GM21423 (cell line): ENCODE measurements at regions not wholly inside any gene's neighbourhood (a gene's known extent, or its start where the extent isn't known, plus 50 kb on each side); places are given as distances from the start of the nearest gene placed in this dataset.

Experiments
- ATAC-seq: cut with Tn5 transposase; IDR thresholded peaks from one replicate; pipeline ENCODE4 v1.9.1; 2021; ENCODE audit warnings: mild to moderate bottlenecking, moderate library complexity; ENCODE audit not compliant: unreplicated experiment

- ATAC-seq: no peak
Measured at GRCh38 chr11:92775003-92775676, 194.3 kb upstream of the MTNR1B start.

GRCh38 chr11:92776676-92777075 is 192.8 kb upstream of the MTNR1B start:
- no peak for ATAC-seq

GRCh38 chr11:92779746-92780145 is 189.7 kb upstream of the MTNR1B start:
- ATAC-seq: no peak

GRCh38 chr11:92781151-92781550 is 188.3 kb upstream of the MTNR1B start:
- no peak for ATAC-seq

GRCh38 chr11:92782806-92783205 is 186.6 kb upstream of the MTNR1B start:
- ATAC-seq: no peak

GRCh38 chr11:92784331-92784730 is 185.1 kb upstream of the MTNR1B start:
- ATAC-seq: no peak

GRCh38 chr11:92787638-92788037 is 181.8 kb upstream of the MTNR1B start:
- ATAC-seq: no peak

- no peak for ATAC-seq
Measured at GRCh38 chr11:92789761-92790160, 179.7 kb upstream of the MTNR1B start.

- no peak for ATAC-seq
Measured at GRCh38 chr11:92790366-92790765, 179.1 kb upstream of the MTNR1B start.

GRCh38 chr11:92790926-92791616 is 178.4 kb upstream of the MTNR1B start:
- no peak for ATAC-seq

GRCh38 chr11:92791886-92792285 is 177.6 kb upstream of the MTNR1B start:
- no peak for ATAC-seq

GRCh38 chr11:92793189-92793588 is 176.3 kb upstream of the MTNR1B start:
- no peak for ATAC-seq

GRCh38 chr11:92794783-92795182 is 174.7 kb upstream of the MTNR1B start:
- ATAC-seq: no peak

GRCh38 chr11:92796744-92797143 is 172.7 kb upstream of the MTNR1B start:
- no peak for ATAC-seq

- ATAC-seq: no peak
Measured at GRCh38 chr11:92797874-92798273, 171.6 kb upstream of the MTNR1B start.

- ATAC-seq: no peak
Measured at GRCh38 chr11:92801685-92802084, 167.8 kb upstream of the MTNR1B start.

- no peak for ATAC-seq
Measured at GRCh38 chr11:92802644-92803043, 166.8 kb upstream of the MTNR1B start.

GRCh38 chr11:92803391-92803790 is 166.1 kb upstream of the MTNR1B start:
- no peak for ATAC-seq

- ATAC-seq: no peak
Measured at GRCh38 chr11:92804388-92804966, 165.0 kb upstream of the MTNR1B start.

- no peak for ATAC-seq
Measured at GRCh38 chr11:92808022-92808421, 161.4 kb upstream of the MTNR1B start.

- no peak for ATAC-seq
Measured at GRCh38 chr11:92810423-92811064, 158.9 kb upstream of the MTNR1B start.

- no peak for ATAC-seq
Measured at GRCh38 chr11:92811341-92811740, 158.1 kb upstream of the MTNR1B start.
